HG02884 (cell line): ENCODE measurements at regions not wholly inside any gene's neighbourhood (a gene's known extent, or its start where the extent isn't known, plus 50 kb on each side); places are given as distances from the start of the nearest gene placed in this dataset.

Experiments used
- ATAC-seq: cut with Tn5 transposase; IDR thresholded peaks from one replicate; pipeline ENCODE4 v1.9.1; 2021; ENCODE audit warnings: mild to moderate bottlenecking, moderate library complexity; ENCODE audit not compliant: unreplicated experiment

DNA sequence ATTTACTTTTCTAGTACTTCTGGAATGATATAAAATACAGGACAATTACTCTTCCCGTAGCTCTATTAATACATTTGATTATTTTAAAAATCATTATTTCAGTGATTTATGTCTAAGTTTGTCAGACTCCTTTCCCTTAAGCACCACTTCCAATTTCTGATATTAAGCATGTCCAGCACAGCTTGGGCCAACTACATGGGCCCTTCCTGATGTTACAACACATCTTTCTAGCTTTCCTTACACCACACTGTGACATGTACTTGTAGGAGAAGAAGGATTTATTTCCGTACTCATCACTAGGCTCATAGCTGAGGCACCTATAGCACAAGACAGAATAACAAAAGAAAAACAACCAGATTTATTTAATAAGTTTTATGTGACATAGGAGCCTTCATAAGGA lies 134.8 kb upstream of the HNRNPA3 start:
- ATAC-seq = no peak

DNA sequence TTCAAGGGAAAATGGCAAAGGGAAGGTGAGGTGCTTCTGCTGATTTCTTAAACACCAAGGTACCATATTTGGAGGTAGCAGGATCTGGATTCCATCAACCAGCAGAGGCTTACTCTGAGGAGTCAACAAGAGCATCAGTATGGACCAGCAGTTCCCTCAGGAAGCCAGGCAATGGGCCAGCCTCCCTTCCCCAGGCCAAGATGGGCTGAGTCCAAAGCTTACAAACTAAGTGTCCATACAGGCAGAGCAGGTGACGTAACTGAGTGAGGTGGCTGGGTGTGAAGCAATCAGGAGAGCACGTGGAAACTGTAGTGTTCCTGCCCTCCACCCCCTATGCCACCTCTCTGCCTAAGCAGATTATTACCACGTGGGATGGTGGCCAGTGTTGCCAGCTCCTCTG lies 134.2 kb upstream of the HNRNPA3 start:
- no peak for ATAC-seq

DNA sequence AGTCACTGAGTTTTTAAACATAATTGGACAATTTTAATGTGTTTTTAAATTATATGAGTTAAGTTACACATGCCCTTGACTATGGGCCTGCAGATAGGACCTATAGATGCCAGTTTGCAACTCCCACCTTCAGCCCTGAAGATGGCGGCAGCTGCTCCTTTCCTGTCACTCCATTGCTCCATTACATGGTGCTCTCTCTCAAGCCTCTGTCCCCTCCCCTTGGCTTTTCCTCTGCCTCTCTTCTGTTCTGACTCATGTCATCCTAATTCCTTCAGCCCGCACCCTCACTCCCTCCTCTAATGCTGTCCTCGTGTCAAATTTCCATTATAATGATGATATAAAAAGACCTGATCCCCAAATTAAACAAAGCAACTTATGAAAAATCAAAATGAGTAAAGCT lies 133.7 kb upstream of the HNRNPA3 start:
- no peak for ATAC-seq

DNA sequence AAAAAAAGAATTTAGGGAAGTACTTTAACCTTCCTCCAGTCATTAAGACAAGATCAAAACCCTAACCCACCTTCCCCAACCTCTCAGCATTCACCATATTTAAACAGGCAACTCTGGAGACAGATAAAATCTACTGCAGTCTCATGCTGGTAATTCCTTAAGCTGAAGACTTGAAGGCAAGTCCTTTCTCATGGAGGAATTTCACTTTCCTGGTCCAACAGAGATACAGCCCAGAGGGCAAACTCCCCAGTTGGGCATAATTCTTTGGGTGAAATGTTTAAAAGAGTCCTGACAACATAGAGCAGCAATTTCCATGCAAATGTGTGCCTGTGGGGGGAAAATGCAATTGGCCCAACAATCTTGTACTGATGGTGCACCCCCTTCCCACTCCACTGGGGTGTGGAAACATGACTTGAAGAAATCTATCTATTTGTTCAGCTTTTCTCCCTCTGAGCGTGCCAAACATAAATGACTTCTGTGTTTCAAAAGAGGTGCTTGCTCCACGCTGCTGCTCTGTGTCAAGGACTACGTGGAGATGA lies 131.8 kb upstream of the HNRNPA3 start:
- ATAC-seq = no peak

DNA sequence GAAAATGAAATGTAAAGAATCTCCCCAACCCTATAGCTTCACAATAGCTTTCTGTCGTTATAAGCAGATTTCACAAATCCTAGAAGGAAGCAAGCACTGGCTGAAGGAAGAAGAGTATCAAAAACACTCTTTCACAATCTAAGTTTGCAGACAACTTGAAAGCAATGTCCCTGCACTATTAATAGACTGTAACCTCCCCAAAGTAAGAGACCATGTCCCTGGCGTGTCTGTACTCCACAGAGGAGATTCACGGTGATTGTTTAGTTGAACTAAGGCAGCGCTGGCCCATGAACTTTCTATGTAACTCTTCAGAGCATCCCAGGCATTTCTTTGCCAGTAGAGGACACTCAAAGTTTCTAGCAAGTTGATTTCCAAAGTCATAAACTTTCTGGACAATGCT lies 128.0 kb upstream of the HNRNPA3 start:
- ATAC-seq = no peak

DNA sequence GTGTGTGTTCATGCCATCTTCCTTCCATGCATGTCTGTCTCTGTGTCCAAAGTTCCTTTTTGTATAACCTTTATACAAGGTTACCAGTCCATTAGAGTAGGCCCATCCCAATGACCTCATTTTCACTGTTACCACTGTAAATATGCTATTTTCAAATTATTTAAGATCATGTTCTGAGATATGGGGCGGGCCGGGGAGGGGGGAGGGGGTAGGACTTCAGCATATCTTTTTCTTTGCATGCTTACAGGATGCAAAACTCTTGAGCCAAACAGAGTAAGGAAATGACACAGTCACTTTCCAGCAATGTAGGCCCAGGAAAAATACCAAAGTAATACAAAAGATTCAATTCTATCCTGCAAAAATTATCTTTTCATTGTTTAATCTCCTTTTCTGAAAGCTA lies 124.1 kb upstream of the HNRNPA3 start:
- ATAC-seq = no peak

DNA sequence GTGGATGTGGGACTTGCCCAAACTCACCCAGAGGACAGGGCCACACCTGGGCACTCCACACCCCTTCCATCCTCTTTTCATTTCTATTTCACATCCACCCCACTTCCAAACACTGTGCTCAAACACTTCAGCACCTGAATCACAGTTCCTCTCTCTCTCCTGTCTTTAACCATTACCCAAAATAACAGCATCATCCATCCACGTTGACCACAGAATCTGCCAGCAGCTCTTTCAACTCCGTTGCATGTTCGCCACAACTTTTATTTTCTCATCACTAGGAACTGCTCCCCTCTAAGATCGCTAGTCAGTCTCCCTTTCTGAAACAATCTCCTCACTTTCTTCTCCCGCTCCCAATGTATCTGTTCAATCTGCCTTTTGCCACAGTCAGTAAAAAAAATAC lies 121.6 kb upstream of the HNRNPA3 start:
- ATAC-seq = no peak

DNA sequence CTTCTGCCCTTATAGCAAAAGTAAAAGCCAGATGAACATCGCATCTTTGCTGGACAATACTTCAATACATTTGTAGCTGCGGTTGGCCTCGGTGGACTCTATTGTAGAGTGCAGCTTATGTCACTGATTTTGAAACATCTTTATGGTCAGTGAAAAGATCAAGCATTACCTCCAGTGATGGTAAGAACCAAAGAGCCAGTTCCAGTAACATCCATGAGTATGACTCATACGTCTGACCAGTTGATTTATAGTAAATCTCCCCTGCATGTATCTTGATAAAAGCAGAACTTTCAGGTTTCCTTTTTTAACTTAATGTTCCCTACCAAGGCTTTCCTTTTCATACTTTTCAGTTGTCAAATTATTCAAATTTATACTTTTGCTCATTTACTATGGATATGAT lies 119.2 kb upstream of the HNRNPA3 start:
- ATAC-seq = no peak

DNA sequence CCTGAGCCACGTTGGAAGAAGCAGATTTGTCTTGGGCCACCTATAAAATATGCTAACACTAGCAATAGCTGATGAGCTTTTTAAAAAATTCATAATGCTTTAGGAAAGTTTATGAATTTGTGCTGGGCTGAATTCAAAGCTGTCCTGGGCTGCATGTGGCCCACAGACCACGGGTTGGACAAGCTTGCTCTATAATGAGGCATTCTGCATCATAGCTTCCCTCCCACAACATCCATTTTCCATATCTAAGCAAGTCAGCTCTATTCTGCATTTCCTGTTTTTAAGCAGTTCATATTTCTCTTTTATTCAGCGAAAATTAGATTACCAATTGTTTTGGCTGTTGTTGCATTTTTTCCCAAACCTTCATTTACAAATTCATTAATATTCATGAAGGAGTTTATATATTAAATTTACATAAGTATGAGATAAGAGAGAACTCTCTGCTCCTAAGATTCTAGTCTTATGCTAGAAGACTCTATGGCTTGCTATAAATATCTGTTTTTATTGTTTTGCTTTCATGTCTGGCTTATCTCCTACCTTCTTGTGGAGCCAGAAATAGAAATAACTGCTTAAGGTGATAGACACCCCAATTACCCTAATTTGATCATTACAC lies 114.5 kb upstream of the HNRNPA3 start:
- ATAC-seq = no peak

DNA sequence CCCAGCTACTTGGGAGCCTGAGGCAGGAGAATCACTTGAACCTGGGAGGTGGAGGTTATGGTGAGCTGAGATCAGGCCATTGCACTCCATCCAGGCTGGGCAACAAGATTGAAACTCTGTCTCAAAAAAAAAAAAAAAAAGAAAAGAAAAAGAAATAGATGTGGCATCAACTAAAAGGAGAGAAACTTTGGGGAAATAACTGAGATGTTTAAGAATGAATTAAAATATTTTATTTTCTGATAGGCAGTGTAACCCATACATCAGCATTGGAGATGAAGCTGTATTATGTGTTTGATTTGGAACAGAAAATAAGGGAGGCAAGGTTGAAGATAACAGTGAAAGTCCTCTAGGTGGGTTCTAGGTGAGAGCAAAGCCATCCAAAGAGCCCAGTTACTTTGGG lies 110.7 kb upstream of the HNRNPA3 start:
- ATAC-seq = no peak

DNA sequence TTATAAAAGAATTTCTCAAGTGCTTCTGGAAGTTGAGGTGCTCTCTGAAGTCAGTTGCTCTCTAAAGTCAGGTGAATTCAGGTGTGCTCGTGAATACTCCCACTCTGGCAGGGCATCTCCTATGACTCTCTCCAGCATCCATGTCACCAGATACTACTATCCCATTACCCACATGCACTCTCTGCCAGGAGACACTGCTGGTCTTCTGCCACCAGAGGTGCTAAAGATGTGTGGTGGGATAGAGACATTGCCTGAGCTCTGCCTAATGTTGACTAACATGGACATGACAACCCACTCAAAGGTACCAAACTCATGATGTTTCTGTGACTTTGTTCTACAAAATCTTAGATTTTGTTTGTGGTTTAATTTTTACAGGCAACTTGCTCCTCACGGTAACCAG lies 106.4 kb upstream of the HNRNPA3 start:
- ATAC-seq = no peak

DNA sequence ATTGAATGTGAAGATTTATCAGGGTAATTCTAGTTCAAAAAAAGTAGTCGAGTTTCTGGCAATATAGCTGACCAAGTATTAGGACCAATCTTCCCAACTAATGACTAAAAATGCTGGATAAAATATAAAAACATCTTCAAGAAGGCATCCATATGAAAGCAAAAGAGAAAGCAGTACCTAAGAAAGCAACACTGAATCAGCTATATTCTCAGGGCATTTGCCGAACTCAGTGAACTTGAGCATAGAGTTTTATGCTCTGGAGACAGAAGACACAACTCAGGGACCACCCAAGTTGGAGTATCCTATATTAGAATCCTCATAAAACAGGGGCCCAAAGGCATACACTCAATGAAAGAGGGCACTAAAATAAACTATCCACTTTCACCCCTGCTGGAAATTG lies 103.7 kb upstream of the HNRNPA3 start:
- no peak for ATAC-seq

DNA sequence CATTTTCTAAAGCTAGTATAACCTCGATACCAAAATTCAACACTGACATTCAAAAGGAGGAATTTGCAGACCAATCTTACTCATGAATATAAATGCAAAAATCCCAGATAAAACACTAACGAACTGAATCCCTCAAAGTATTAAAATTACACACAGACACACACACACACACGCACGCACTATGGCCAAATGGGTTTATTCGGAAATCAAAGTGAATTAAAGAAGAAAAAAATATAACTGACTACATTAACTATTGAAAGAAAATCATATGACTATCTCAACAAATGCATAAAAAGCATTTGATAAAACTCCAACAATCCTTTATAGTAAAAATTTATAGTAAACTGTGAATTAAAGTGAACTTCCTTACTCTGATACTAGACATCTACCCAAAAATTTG lies 97.9 kb upstream of the HNRNPA3 start:
- ATAC-seq = no peak

DNA sequence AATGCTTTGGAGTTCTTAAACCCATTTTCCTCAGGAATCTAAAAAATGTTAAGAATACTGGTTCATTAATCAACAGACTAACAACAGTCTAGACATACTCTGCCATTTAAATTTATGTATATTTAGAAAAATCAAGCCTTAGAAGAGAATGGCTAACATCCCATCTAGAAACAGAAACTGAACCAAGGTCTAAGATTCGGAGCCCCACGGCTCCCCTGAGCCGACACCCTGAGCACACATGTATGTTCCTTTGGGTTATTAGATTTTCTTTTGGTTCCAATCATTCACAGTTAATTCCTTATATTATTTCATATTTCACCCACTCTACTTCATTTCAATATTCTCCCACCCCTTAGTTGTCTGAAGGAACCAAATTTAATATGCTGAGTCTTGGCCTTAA lies 94.8 kb upstream of the HNRNPA3 start:
- no peak for ATAC-seq

DNA sequence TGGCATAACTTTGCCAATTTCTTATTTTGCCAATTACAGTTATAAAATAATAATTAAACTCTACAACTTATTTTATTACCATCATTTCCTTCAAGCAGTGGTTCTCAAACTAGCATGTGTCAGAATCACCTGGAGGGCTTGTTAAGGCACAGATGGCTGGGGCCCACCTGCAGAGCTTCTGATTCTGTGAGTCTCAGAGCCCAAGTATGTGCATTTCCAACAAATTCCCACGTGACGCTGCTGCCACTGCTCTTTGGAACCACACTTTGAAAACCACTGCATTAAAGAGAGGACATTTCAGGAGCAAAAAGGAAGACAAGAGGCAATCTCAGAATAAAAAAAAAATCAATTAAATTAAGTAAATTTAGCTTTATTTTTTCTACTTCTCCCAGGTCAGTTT lies 94.0 kb upstream of the HNRNPA3 start:
- no peak for ATAC-seq

DNA sequence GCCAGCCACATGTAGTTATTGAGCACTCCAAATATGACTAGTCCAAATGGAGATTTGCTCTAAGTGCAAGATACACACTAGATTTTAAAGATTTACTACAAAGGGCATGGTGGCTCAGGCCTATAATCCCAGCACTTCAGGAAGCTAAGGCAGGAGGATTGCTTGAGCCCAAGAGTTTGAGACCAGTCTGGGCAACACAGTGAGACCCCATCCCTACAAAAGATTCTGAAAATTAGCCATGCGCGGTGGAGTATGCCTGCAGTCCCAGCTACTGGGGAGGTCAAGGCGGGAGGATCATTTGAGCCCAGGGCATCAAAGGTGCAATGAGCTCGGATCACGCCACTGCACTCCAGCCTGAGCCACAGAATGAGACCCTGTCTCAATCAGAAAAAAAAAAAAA lies 93.5 kb upstream of the HNRNPA3 start:
- no peak for ATAC-seq

DNA sequence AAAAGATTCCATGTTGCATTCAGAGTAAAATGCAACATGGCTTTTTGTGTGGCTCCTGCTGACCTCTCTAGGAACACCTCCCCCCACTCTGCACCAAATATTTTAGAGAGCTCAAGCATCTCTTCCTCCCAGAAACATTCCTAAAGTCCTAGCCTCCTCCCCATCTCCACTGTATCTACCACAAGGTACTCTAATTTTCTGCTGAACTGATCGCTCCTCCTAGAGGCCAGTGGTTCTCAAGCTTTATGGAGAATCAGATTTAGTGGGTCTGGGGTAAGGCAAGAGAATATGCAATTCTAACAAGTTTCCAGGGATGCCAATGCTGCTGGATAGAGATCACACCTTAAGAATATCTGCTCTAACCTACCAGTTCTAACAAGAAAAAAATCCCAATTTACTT lies 89.5 kb upstream of the HNRNPA3 start:
- no peak for ATAC-seq

DNA sequence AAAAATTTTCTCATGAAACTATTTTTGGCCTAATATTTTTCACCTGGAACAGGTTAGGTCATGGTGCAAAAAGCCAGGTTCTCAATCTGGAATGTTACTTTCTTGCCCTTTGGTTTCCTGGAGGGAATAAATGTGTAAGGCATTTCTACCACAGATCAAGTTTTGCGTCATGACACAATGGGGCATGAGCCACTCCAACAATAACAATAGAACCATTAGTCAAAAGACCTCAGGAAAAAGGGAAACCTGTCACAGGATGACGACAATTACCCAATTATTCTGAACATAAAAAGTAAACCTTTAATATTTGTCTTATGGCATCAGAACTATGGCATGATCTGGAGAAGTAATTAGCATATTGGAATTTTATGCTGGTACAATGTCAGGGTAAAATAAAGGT lies 88.2 kb upstream of the HNRNPA3 start:
- no peak for ATAC-seq

DNA sequence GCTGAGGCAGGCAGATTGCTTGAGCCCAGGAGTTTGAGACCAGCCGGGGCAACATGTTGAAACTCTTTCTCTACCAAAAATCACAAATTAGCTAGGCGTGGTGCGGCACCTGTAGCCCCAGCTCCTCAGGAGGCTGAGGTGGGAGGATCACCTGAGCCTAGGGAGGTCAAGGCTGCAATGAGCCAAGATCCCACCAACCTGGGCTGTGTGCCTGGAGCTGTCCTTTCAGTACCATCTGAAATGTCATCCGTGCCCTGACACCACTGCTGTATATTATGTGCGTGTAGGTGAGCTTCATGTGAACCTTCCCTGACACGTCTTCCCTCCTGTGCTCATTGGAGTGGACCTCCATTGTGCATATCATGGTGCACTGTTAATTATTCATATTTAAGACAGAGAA lies 84.8 kb upstream of the HNRNPA3 start:
- ATAC-seq = no peak

DNA sequence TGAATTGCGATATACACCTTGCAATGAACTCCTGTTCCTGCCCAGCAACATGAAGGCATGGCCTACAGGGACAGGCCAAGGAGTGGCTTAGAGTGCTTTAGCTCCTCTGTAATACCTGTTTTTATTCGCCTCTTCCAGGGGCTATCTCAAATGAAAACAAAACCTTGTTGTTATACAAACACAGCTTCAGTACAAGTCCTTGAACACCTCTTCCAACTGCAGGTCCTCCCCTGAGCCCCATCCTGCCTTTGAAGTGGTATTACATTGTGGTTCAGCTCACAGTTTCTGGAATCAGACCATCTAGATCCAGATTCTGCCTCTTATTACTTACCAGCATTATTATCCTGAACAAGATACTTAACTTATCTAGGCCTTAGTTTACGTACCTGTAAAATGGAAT lies 83.0 kb upstream of the HNRNPA3 start:
- ATAC-seq = no peak

DNA sequence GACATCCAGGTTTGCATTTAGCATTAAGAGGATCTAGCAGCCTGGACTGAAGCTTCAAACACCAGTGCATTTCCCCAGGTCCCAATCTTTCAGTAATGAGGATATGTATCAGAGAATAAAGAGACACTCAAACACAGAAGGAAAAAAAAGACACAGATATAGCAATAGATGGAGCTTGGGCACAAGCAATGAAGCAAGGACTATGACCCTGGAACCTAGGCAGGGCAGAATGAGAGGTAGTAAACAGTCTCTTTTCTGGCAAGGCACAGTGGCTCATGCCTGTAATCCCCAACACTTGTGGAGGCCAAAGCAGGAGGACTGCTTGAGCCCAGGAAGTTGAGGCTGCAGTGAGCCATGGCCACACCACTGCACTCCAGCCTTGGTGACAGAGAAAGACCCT lies 80.7 kb upstream of the HNRNPA3 start:
- no peak for ATAC-seq

DNA sequence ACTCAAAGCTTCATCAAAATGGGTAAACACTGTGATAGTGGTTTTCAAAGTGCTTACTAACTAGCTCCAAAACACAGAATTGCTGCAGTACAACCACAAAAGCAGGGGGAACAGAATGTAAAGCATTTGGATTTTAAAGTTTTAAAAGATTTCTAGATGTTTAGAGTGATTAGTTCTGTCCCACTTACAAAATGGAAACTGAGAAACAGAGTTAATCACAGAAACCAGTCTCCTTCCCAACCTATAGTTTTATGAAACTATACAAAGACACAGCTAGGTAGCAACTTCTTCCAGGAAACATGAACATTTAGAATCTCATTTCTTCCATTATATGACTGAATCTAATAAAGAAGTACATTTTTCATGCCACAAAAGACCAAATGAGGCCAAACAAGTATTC lies 73.8 kb upstream of the HNRNPA3 start:
- no peak for ATAC-seq

DNA sequence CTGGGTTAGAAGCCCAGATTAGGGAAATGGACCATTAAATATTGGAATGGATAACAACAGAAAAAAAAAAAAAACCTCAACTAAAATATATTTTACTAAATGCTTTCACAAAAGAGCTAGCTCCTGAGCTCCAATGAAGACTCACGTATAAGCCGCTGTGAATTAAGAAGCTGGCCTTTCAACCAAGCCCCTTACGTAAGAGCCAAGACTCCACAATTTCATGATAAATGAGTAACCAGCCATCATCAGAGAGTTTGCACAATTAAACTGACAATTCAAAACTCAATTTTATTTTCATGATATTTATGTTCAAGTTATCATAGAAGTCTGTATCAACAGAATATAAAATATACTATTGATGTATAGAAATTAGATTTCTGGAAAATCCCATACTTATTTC lies 70.7 kb upstream of the HNRNPA3 start:
- no peak for ATAC-seq
